Activated CD8-positive, alpha-beta T cell treated with anti-CD3 and anti-CD28 coated beads, Interleukin-2, amount 10 ng/mL, durations not matched to agents 7 days and 5 days (primary cell): ENCODE measurements at regions not wholly inside any gene's neighbourhood (a gene's known extent, or its start where the extent isn't known, plus 50 kb on each side); places are given as distances from the start of the nearest gene placed in this dataset.
"Not testable (repeated sequence)": the region's sequence is repeated elsewhere in the genome, so short reads cannot be mapped to it uniquely, and the experiment has no call there.

Experiments used
- ATAC-seq: fragments of 150-1000 bp; cut with Tn5 transposase; one replicate; pipeline ENCODE4 v1.10.0; 2021; ENCODE audit warnings: moderate library complexity
- CTCF ChIA-PET: fragments of 350-600 bp; sonication (Branson Sonifier 250); formaldehyde crosslinking; loops from one replicate; lab custom pipeline; 2021; ENCODE audit warnings: antibody characterized with exemption; lab: Charles Lee
- POLR2A ChIA-PET: fragments of 350-600 bp; sonication (Branson Sonifier 250); formaldehyde crosslinking; loops from one replicate; lab custom pipeline; 2021; ENCODE audit warnings: antibody characterized with exemption; lab: Charles Lee
- DNase-seq: peaks from one replicate; pipeline ENCODE4 v3.0.0-alpha.2; 2020
- H3K27ac Mint-ChIP-seq: one replicate; pipeline ENCODE4 v1.8.0; 2021; ENCODE audit warnings: mild to moderate bottlenecking, mixed read lengths
- H3K27me3 Mint-ChIP-seq: one replicate; pipeline ENCODE4 v1.8.0; 2021; ENCODE audit warnings: low read depth, mixed read lengths
- H3K36me3 Mint-ChIP-seq: one replicate; pipeline ENCODE4 v1.8.0; 2021; ENCODE audit warnings: low read depth, mixed read lengths
- H3K4me1 Mint-ChIP-seq: one replicate; pipeline ENCODE4 v1.8.0; 2021; ENCODE audit warnings: low read depth, mixed read lengths
- H3K4me3 Mint-ChIP-seq: one replicate; pipeline ENCODE4 v1.8.0; 2021; ENCODE audit warnings: mild to moderate bottlenecking, mixed read lengths
- H3K9me3 Mint-ChIP-seq: one replicate; pipeline ENCODE4 v1.8.0; 2022; ENCODE audit warnings: mixed read lengths; ENCODE audit not compliant: insufficient read depth

- Mint-ChIP-seq H3K9me3 (no peaks in the 10 kb centered on the region), H3K27ac (no peak overlapping the region), H3K36me3 (no peaks in the 10 kb centered on the region), H3K4me1 (peaks cover under 1% of the 10 kb centered on the region), H3K4me3 (no peak overlapping the region), H3K27me3 (peaks cover 3% of the 10 kb centered on the region)
- DNase-seq (no peak), ATAC-seq (no peak)
- ChIA-PET POLR2A (no interaction called here), CTCF (no interaction called here)
These were observed 68.8 kb upstream of the ARID1A start for GRCh38 chr1:26626994-26627393.

DNA sequence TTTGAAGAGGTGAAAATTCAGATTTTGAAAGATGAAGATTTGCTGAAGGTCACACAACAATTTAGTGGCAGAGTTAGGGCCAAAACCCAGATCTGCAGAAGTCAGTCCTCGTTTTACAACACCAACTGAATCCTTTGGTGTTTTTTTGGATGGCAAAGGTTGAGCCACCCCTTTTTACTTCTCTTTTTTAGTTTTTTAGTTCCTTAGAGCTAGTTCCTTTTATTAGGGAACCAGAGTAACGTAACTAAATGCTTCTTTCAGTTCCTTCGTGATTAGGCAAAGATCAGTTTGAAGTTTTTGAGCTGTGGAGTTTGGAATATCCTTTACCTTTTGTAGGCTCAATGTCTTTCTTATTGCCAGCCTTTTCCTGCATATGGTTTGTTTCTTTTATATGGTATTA is 67.9 kb upstream of the ARID1A start:
- Mint-ChIP-seq H3K4me1 (no peaks in the 10 kb centered on the region), H3K9me3 (no peaks in the 10 kb centered on the region), H3K36me3 (no peaks in the 10 kb centered on the region), H3K27ac (no peak overlapping the region), H3K4me3 (no peak overlapping the region), H3K27me3 (peaks cover 3% of the 10 kb centered on the region)
- DNase-seq = no peak
- ATAC-seq = no peak
- ChIA-PET POLR2A (no interaction called here), CTCF (no interaction called here)

- H3K27me3 Mint-ChIP-seq = peaks cover 3% of the 10 kb centered on the region
- ATAC-seq (no peak), DNase-seq (no peak)
- no peaks in the 10 kb centered on the region for H3K9me3 Mint-ChIP-seq
- ChIA-PET POLR2A (no interaction called here), CTCF (interaction anchor here (1.8 kb wide), 1 partner anchor 46 kb away, joined by 8 read pairs; no protein-coding TSS in a partner anchor)
- H3K27ac Mint-ChIP-seq = no peak overlapping the region
- H3K4me3 Mint-ChIP-seq = no peak overlapping the region
- H3K4me1 Mint-ChIP-seq = no peaks in the 10 kb centered on the region
- no peaks in the 10 kb centered on the region for H3K36me3 Mint-ChIP-seq
These were observed 65.2 kb upstream of the ARID1A start for GRCh38 chr1:26630634-26631033.

- H3K27ac Mint-ChIP-seq, H3K4me3 Mint-ChIP-seq, DNase-seq, H3K27me3 Mint-ChIP-seq, H3K36me3 Mint-ChIP-seq, POLR2A ChIA-PET, ATAC-seq, H3K4me1 Mint-ChIP-seq, H3K9me3 Mint-ChIP-seq: not testable (repeated sequence)
- CTCF ChIA-PET = interaction anchor here (2.0 kb wide), 1 partner anchor 57 kb away, joined by 6 read pairs; no protein-coding TSS in a partner anchor
These were observed 60.0 kb upstream of the ARID1A start for GRCh38 chr1:26635800-26636199.

DNA sequence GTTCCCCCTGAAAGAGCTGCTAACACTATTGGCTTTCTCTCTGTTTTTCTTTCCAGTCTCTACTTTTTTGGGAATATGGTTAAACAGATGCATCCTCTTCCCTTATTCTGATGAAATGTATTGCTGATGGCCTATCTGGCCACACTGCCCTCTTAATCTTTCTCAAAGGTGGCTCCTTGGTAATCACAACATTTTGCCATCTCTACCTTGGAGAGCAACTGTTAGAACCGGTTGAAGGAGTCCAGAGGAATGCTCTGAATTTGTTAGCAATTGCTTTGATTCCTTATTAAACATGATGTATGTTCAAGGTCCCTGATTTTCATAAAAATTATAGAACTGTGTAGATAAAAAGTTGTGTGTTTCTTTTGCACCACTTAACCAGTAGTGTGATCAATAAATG is 50.1 kb upstream of the ARID1A start:
- CTCF ChIA-PET = interaction anchor here (1.0 kb wide), 1 partner anchor 47 kb away, joined by 3 read pairs; no protein-coding TSS in a partner anchor

More for the DNA sequence above, 50.1 kb upstream of the ARID1A start:
- Mint-ChIP-seq H3K36me3 (no peaks in the 10 kb centered on the region), H3K9me3 (no peaks in the 10 kb centered on the region), H3K4me3 (no peak overlapping the region), H3K27ac (no peak overlapping the region), H3K27me3 (peaks cover 6% of the 10 kb centered on the region), H3K4me1 (peaks cover 3% of the 10 kb centered on the region)
- ATAC-seq (no peak), DNase-seq (no peak)
- POLR2A ChIA-PET = no interaction called here
